ENCODE measurements at regions not wholly inside any gene's neighbourhood (a gene's known extent, or its start where the extent isn't known, plus 50 kb on each side); places are given as distances from the start of the nearest gene placed in this dataset.

- Histone ChIP-seq H3K9me3 (no peaks in the 10 kb centered on the region), H3K4me1 (no peaks in the 10 kb centered on the region), H3K4me3 (no peak overlapping the region), H3K27me3 (ENCODE audit: low read depth) (no peaks in the 10 kb centered on the region; the same call in 1 of the 2 replicates), H3K36me3 (replicated peaks) (no peaks in the 10 kb centered on the region)
- in situ Hi-C loops (cut with MboI; ENCODE audit: low sequenced_read_pairs), result no loop called here
- no peak for DNase-seq (ENCODE audit: low spot score in 2 of 2)
These were observed 356.7 kb upstream of the GATB start for GRCh38 chr4:152117520-152117919.

- Histone ChIP-seq H3K36me3 (replicated peaks) (no peaks in the 10 kb centered on the region), H3K4me1 (no peaks in the 10 kb centered on the region), H3K27me3 (ENCODE audit: low read depth) (no peaks in the 10 kb centered on the region; the same call in 1 of the 2 replicates), H3K9me3 (no peaks in the 10 kb centered on the region), H3K4me3 (no peak overlapping the region)
- no peak for DNase-seq (ENCODE audit: low spot score in 2 of 2)
- in situ Hi-C loops (cut with MboI; ENCODE audit: low sequenced_read_pairs), result no loop called here
These were observed 356.2 kb upstream of the GATB start for GRCh38 chr4:152117054-152117453.

- in situ Hi-C loops (cut with MboI; ENCODE audit: low sequenced_read_pairs), result no loop called here
- Histone ChIP-seq H3K9me3 (no peaks in the 10 kb centered on the region), H3K27me3 (ENCODE audit: low read depth) (no peaks in the 10 kb centered on the region; the same call in 1 of the 2 replicates), H3K4me3 (no peak overlapping the region), H3K4me1 (no peaks in the 10 kb centered on the region), H3K36me3 (replicated peaks) (no peaks in the 10 kb centered on the region)
- DNase-seq (ENCODE audit: low spot score in 2 of 2), result no peak
These were observed 355.0 kb upstream of the GATB start for GRCh38 chr4:152115794-152116193.

GRCh38 chr4:152115118-152115517 lies 354.3 kb upstream of the GATB start:
- Histone ChIP-seq H3K27me3 (ENCODE audit: low read depth) (no peaks in the 10 kb centered on the region), H3K36me3 (replicated peaks) (no peaks in the 10 kb centered on the region), H3K4me3 (no peak overlapping the region), H3K4me1 (no peaks in the 10 kb centered on the region), H3K9me3 (no peaks in the 10 kb centered on the region)
- in situ Hi-C loops (cut with MboI; ENCODE audit: low sequenced_read_pairs), result no loop called here
- no peak for DNase-seq (ENCODE audit: low spot score in 2 of 2)

GRCh38 chr4:152114562-152114961 lies 353.8 kb upstream of the GATB start:
- in situ Hi-C loops (cut with MboI; ENCODE audit: low sequenced_read_pairs), result no loop called here
- no peaks in the 10 kb centered on the region for H3K27me3 ChIP-seq (ENCODE audit: low read depth)
- DNase-seq (ENCODE audit: low spot score in 2 of 2), result no peak
- no peaks in the 10 kb centered on the region for H3K9me3 ChIP-seq
- H3K36me3 ChIP-seq (replicated peaks), result no peaks in the 10 kb centered on the region
- H3K4me3 ChIP-seq, result no peak overlapping the region
- H3K4me1 ChIP-seq, result no peaks in the 10 kb centered on the region

- Histone ChIP-seq H3K4me1 (no peaks in the 10 kb centered on the region), H3K27me3 (ENCODE audit: low read depth) (no peaks in the 10 kb centered on the region), H3K36me3 (replicated peaks) (no peaks in the 10 kb centered on the region), H3K4me3 (no peak overlapping the region), H3K9me3 (no peaks in the 10 kb centered on the region)
- DNase-seq (ENCODE audit: low spot score in 2 of 2), result no peak
- in situ Hi-C loops (cut with MboI; ENCODE audit: low sequenced_read_pairs), result no loop called here
These were observed 352.1 kb upstream of the GATB start for GRCh38 chr4:152112887-152113286.

- no peaks in the 10 kb centered on the region for H3K27me3 ChIP-seq (ENCODE audit: low read depth)
- no peaks in the 10 kb centered on the region for H3K9me3 ChIP-seq
- no peak overlapping the region for H3K4me3 ChIP-seq
- no peaks in the 10 kb centered on the region for H3K4me1 ChIP-seq
- in situ Hi-C loops (cut with MboI; ENCODE audit: low sequenced_read_pairs), result no loop called here
- no peak for DNase-seq (ENCODE audit: low spot score in 2 of 2)
- H3K36me3 ChIP-seq (replicated peaks), result no peaks in the 10 kb centered on the region
These were observed 351.4 kb upstream of the GATB start for GRCh38 chr4:152112190-152112589.

GRCh38 chr4:152110780-152111179 lies 350.0 kb upstream of the GATB start:
- Histone ChIP-seq H3K4me1 (no peaks in the 10 kb centered on the region), H3K9me3 (no peaks in the 10 kb centered on the region), H3K4me3 (no peak overlapping the region), H3K36me3 (replicated peaks) (no peaks in the 10 kb centered on the region), H3K27me3 (ENCODE audit: low read depth) (no peaks in the 10 kb centered on the region)
- no peak for DNase-seq (ENCODE audit: low spot score in 2 of 2)
- in situ Hi-C loops (cut with MboI; ENCODE audit: low sequenced_read_pairs), result no loop called here

GRCh38 chr4:152109531-152110509 lies 349.0 kb upstream of the GATB start:
- no peak for DNase-seq (ENCODE audit: low spot score in 2 of 2)
- no peaks in the 10 kb centered on the region for H3K4me1 ChIP-seq
- in situ Hi-C loops (cut with MboI; ENCODE audit: low sequenced_read_pairs), result no loop called here

GRCh38 chr4:152107736-152108500 lies 347.1 kb upstream of the GATB start:
- H3K27me3 ChIP-seq (ENCODE audit: low read depth), result no peaks in the 10 kb centered on the region
- in situ Hi-C loops (cut with MboI; ENCODE audit: low sequenced_read_pairs), result no loop called here
- no peaks in the 10 kb centered on the region for H3K4me1 ChIP-seq
- no peaks in the 10 kb centered on the region for H3K36me3 ChIP-seq (replicated peaks)
- H3K4me3 ChIP-seq, result no peak overlapping the region
- H3K9me3 ChIP-seq, result no peaks in the 10 kb centered on the region
- DNase-seq (ENCODE audit: low spot score in 2 of 2), result no peak

More at GRCh38 chr4:152109531-152110509, 349.0 kb upstream of the GATB start:
- Histone ChIP-seq H3K4me3 (no peak overlapping the region), H3K36me3 (replicated peaks) (no peaks in the 10 kb centered on the region), H3K9me3 (no peaks in the 10 kb centered on the region), H3K27me3 (ENCODE audit: low read depth) (no peaks in the 10 kb centered on the region)

GRCh38 chr4:152106781-152107321 lies 346.0 kb upstream of the GATB start:
- DNase-seq (ENCODE audit: low spot score in 2 of 2), result no peak
- H3K36me3 ChIP-seq (replicated peaks), result no peaks in the 10 kb centered on the region
- no peaks in the 10 kb centered on the region for H3K27me3 ChIP-seq (ENCODE audit: low read depth)
- in situ Hi-C loops (cut with MboI; ENCODE audit: low sequenced_read_pairs), result no loop called here
- no peaks in the 10 kb centered on the region for H3K9me3 ChIP-seq
- no peak overlapping the region for H3K4me3 ChIP-seq
- no peaks in the 10 kb centered on the region for H3K4me1 ChIP-seq

GRCh38 chr4:152106113-152106763 lies 345.4 kb upstream of the GATB start:
- in situ Hi-C loops (cut with MboI; ENCODE audit: low sequenced_read_pairs), result no loop called here
- DNase-seq (ENCODE audit: low spot score in 2 of 2), result peak; percentile 13 to 53
- H3K4me3 ChIP-seq, result no peak overlapping the region
- no peaks in the 10 kb centered on the region for H3K27me3 ChIP-seq (ENCODE audit: low read depth)
- H3K36me3 ChIP-seq (replicated peaks), result no peaks in the 10 kb centered on the region
- no peaks in the 10 kb centered on the region for H3K9me3 ChIP-seq
- H3K4me1 ChIP-seq, result no peaks in the 10 kb centered on the region

- no peaks in the 10 kb centered on the region for H3K27me3 ChIP-seq (ENCODE audit: low read depth)
- no peaks in the 10 kb centered on the region for H3K4me1 ChIP-seq
- no peak overlapping the region for H3K4me3 ChIP-seq
- no peaks in the 10 kb centered on the region for H3K36me3 ChIP-seq (replicated peaks)
- DNase-seq (ENCODE audit: low spot score in 2 of 2), result no peak
- in situ Hi-C loops (cut with MboI; ENCODE audit: low sequenced_read_pairs), result no loop called here
- no peaks in the 10 kb centered on the region for H3K9me3 ChIP-seq
These were observed 344.1 kb upstream of the GATB start for GRCh38 chr4:152104901-152105357.
